Esophagus squamous epithelium (tissue), 4 donors: ENCODE measurements at regions not wholly inside any gene's neighbourhood (a gene's known extent, or its start where the extent isn't known, plus 50 kb on each side); places are given as distances from the start of the nearest gene placed in this dataset.

Source experiments
- POLR2A ChIP-seq, 4 donors: fragments of 450-650 bp; IDR thresholded peaks; one replicate each; pipeline ENCODE4 v1.6.1; 2017; ENCODE audit warnings: antibody characterized with exemption in 4 of 4, mild to moderate bottlenecking in 4 of 4, moderate library complexity in 3 of 4
- TF ChIP-seq, protein P1 (sequence below), 6 experiments: fragments of 450-650 bp in 4 of 6; fragments of 200-600 bp in 2 of 6; sonication (generic) in 2 of 6; IDR thresholded peaks; one replicate each; pipeline ENCODE4 v1.5.1; 2016 to 2019; ENCODE audit warnings: antibody characterized with exemption in 6 of 6, mild to moderate bottlenecking in 4 of 6, moderate library complexity in 4 of 6

DNA sequence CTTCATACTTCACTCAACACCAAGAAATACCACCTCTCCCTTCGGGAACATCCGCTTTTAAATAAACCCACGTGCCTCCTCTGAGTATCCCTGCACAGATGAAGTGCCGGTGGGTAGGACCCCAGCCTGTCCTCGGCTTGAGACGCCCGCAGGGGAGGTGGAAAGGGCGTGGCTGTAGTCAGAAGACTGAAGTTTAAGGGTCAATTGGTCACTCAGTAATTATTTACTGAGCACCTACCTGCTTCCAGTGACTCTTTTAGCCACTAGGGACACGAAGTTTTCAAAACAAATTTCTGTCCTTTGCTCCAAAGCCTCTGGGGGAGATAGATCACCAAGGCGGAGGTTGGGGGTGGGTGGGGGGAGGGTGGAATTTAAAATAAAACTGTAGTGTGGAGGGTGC lies 309.4 kb downstream of the VRK1 start:
- no peak for TF ChIP-seq POLR2A (IDR thresholded peaks at IDR 0.05)
- TF ChIP-seq, protein P1, sequence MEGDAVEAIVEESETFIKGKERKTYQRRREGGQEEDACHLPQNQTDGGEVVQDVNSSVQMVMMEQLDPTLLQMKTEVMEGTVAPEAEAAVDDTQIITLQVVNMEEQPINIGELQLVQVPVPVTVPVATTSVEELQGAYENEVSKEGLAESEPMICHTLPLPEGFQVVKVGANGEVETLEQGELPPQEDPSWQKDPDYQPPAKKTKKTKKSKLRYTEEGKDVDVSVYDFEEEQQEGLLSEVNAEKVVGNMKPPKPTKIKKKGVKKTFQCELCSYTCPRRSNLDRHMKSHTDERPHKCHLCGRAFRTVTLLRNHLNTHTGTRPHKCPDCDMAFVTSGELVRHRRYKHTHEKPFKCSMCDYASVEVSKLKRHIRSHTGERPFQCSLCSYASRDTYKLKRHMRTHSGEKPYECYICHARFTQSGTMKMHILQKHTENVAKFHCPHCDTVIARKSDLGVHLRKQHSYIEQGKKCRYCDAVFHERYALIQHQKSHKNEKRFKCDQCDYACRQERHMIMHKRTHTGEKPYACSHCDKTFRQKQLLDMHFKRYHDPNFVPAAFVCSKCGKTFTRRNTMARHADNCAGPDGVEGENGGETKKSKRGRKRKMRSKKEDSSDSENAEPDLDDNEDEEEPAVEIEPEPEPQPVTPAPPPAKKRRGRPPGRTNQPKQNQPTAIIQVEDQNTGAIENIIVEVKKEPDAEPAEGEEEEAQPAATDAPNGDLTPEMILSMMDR (IDR thresholded peaks at IDR 0.05): no peak
